ENCODE measurements at regions not wholly inside any gene's neighbourhood (a gene's known extent, or its start where the extent isn't known, plus 50 kb on each side); places are given as distances from the start of the nearest gene placed in this dataset.

DNA sequence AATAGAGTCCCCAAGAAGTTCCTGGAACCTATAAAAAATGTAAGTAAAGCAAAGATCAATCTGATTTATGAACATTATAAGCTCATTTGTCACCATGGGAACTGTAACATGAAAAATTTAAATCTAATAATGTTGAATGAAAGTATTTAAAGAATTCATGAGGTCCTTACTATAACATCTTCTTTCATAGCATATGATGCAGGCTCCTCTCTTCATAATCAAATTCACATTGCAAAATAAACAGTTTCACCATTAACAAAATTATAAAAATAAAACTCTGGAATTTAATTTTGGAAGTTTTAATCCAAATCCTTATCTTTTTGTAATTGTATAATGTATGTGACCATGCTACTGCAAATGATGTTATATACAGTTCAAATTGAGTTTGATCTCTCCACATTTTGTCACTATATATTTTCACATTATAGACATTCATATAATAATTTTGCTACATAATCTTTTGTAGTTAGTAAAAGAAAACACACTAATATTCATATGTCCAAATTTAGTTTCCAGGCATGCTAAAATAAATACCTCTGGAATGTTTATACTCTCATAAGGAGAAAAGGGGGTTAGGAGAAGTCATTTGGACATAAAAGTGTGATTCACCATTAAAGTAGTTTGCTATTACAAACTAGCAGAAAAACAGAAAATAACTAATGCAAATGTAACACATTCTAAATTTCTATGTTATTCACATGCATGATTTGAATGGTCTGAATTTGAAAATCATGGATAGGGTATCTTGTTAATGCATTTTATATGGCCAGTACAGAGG, 954.1 kb downstream of the DSC3 start (continued):
- TF ChIP-seq NR2C1 (IDR thresholded peaks at IDR 0.05) (no peak), TCF3 (IDR thresholded peaks at IDR 0.05; ENCODE audit: borderline replicate concordance, insufficient read depth, low read depth, low read length) (no peak)

DNA sequence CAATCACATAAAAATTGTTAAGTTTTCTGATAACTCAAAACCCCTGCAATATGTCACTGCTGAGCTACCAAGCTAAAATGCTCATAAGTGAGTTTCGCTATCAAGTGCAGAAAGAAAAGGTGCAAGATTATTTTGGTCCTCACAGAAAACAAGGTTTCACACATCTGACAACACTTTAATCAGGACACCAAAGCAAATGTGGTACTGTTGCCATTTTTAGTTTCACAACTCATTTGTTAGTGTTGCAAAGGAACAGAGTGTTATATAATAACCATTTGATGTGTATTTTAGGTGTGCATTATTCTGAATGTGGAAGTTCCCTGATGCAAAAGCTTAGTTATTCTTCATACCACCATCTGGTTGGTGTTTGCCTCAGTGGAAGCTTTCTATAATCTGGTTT, 956.2 kb downstream of the DSC3 start:
- ChIA-PET CTCF (interaction anchor here (1.6 kb wide), 1 partner anchor 803 kb away, joined by 5 read pairs; no protein-coding TSS in a partner anchor), POLR2A (no interaction called here), SMC1A (ENCODE audit: uncharacterized antibody, unreplicated experiment) (no interaction called here), RAD21 (ENCODE audit: unreplicated experiment) (no interaction called here)
- no peaks in the 10 kb centered on the region for H4K20me1 ChIP-seq (ENCODE audit: control insufficient read depth, insufficient read depth)
- no peak overlapping the region for H3K4me2 ChIP-seq (ENCODE audit: control insufficient read depth, insufficient read depth)
- no peak overlapping the region for H3K9ac ChIP-seq (ENCODE audit: control insufficient read depth, insufficient read depth, low read length)
- no peak overlapping the region for H3K4me3 ChIP-seq
- no peak for ATAC-seq
- BruUV-seq (replicated peaks), result no TSS peak
- no peak overlapping the region for H3K27ac ChIP-seq (ENCODE audit: control insufficient read depth, insufficient read depth)
- no peak overlapping the region for H2AFZ ChIP-seq (ENCODE audit: control insufficient read depth, low read depth, low read length)
- WGBS (ENCODE audit: insufficient coverage, insufficient replicate concordance, low lambda C conversion rate, missing lambda C conversion rate), result 0% methylated on average over 1 of the region's 1 CpG
- in situ Hi-C loops (cut with MboI) (no loop called here), intact Hi-C loops (cut with micrococcal nuclease; ENCODE audit: unreplicated experiment) (no loop called here)
- DNase-seq (ENCODE audit: low read depth, low spot score), result no peak
- H3K27me3 ChIP-seq (replicated peaks in 1 of 2; ENCODE audit: control insufficient read depth in 2 of 2, insufficient read depth in 2 of 2, low read length in 1 of 2), result no peaks in the 10 kb centered on the region
- FAIRE-seq, result no peak
- no peaks in the 10 kb centered on the region for H3K79me2 ChIP-seq (ENCODE audit: control insufficient read depth, insufficient read depth, low read length)
- H3K9me3 ChIP-seq (replicated peaks; ENCODE audit: control insufficient read depth, insufficient read depth, low read length), result no peaks in the 10 kb centered on the region
- TF ChIP-seq MEF2B (IDR thresholded peaks at IDR 0.05; ENCODE audit: partially characterized antibody, poor library complexity, severe bottlenecking) (peak; percentile 64), ZNF622 (IDR thresholded peaks at IDR 0.05) (no peak), TCF7 (IDR thresholded peaks at IDR 0.05; ENCODE audit: borderline replicate concordance) (no peak), NFIC (IDR thresholded peaks at IDR 0.05; ENCODE audit: low read depth, low read length) (no peak), MTA2 (IDR thresholded peaks at IDR 0.05; ENCODE audit: low read depth) (peak; percentile 38; the same call in 1 of the 2 replicates), SIN3A (IDR thresholded peaks at IDR 0.05; ENCODE audit: low read depth, low read length) (no peak), PAX5 (IDR thresholded peaks at IDR 0.05; ENCODE audit: borderline replicate concordance, low read depth, low read length) (no peak), MXI1 (IDR thresholded peaks at IDR 0.05; ENCODE audit: low read depth, low read length) (no peak), TAF1 (IDR thresholded peaks at IDR 0.05; ENCODE audit: borderline replicate concordance, low read depth, low read length) (no peak), MEF2A (IDR thresholded peaks at IDR 0.05; ENCODE audit: insufficient read depth, low read depth, low read length) (no peak), ZZZ3 (IDR thresholded peaks at IDR 0.05; ENCODE audit: control insufficient read depth, insufficient read length, low read depth) (no peak)
- TF ChIP-seq, protein P1, sequence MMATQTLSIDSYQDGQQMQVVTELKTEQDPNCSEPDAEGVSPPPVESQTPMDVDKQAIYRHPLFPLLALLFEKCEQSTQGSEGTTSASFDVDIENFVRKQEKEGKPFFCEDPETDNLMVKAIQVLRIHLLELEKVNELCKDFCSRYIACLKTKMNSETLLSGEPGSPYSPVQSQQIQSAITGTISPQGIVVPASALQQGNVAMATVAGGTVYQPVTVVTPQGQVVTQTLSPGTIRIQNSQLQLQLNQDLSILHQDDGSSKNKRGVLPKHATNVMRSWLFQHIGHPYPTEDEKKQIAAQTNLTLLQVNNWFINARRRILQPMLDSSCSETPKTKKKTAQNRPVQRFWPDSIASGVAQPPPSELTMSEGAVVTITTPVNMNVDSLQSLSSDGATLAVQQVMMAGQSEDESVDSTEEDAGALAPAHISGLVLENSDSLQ (IDR thresholded peaks at IDR 0.05), result no peak
- H3K4me1 ChIP-seq (ENCODE audit: control insufficient read depth, insufficient read depth, low read length), result no peaks in the 10 kb centered on the region
- no peaks in the 10 kb centered on the region for H3K36me3 ChIP-seq (ENCODE audit: control insufficient read depth in 2 of 2, insufficient read depth in 2 of 2, low read length in 1 of 2)
